Testis (tissue), 2 donors: ENCODE measurements at regions not wholly inside any gene's neighbourhood (a gene's known extent, or its start where the extent isn't known, plus 50 kb on each side); places are given as distances from the start of the nearest gene placed in this dataset.

Experiments used
- CTCF ChIP-seq, 3 experiments: fragments of 450-650 bp in 2 of 3; fragments of 200-600 bp in 1 of 3; sonication (generic) in 1 of 3; IDR thresholded peaks; one replicate each; pipeline ENCODE4 v1.5.1; 2016 to 2019; ENCODE audit warnings: antibody characterized with exemption in 3 of 3, mild to moderate bottlenecking in 2 of 3, moderate library complexity in 1 of 3
- POLR2A ChIP-seq: fragments of 450-650 bp; IDR thresholded peaks from one replicate; pipeline ENCODE4 v1.6.1; 2017; ENCODE audit warnings: antibody characterized with exemption, mild to moderate bottlenecking, moderate library complexity

GRCh38 chr1:95535614-95536013, 301.6 kb downstream of the RWDD3 start:
- no peak for TF ChIP-seq CTCF (IDR thresholded peaks at IDR 0.05)
- TF ChIP-seq POLR2A: no peak
